Right ventricle myocardium superior (tissue), 1 donor: ENCODE measurements at regions not wholly inside any gene's neighbourhood (a gene's known extent, or its start where the extent isn't known, plus 50 kb on each side); places are given as distances from the start of the nearest gene placed in this dataset.
"Not testable (repeated sequence)": the region's sequence is repeated elsewhere in the genome, so short reads cannot be mapped to it uniquely, and the experiment has no call there.

ENCODE experiments used
- ATAC-seq: fragments of 200-7000 bp; cut with Tn5 transposase; one replicate; pipeline ENCODE4 v1.9.1; 2020; ENCODE audit warnings: mild to moderate bottlenecking; ENCODE audit not compliant: poor library complexity
- DNase-seq: peaks from one replicate; pipeline ENCODE4 v3.0.0-alpha.2; 2020
- intact Hi-C: fragments of 100-400 bp; cut with DNase I; formaldehyde crosslinking; loops from one replicate; pipeline ENCODE4 v1.11.2; 2022
- donor health status: DM: no; HTN: yes; CAD: no; lungs with severe emphysema.

DNA sequence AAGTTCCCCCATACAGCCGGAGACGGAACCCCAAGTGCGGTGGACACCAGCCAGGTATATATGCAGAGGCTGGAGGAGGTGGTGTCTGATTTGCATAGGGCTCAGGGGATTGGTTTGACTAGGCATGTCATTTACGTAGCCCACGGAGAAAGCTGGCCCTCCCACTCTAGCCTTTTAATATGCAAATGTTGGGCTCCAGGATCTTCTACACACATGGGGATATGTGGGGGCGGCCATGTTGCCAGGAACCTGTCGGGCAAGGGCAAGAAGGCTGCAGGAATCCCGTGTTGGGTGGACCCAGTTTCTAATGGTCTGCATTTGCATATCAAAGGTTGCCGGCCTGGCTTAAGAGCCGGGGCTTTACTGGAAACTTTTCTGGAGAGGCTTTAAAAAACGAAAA lies 57.4 kb downstream of the FTHL17 start:
- intact Hi-C loops, DNase-seq, ATAC-seq: not testable (repeated sequence)

DNA sequence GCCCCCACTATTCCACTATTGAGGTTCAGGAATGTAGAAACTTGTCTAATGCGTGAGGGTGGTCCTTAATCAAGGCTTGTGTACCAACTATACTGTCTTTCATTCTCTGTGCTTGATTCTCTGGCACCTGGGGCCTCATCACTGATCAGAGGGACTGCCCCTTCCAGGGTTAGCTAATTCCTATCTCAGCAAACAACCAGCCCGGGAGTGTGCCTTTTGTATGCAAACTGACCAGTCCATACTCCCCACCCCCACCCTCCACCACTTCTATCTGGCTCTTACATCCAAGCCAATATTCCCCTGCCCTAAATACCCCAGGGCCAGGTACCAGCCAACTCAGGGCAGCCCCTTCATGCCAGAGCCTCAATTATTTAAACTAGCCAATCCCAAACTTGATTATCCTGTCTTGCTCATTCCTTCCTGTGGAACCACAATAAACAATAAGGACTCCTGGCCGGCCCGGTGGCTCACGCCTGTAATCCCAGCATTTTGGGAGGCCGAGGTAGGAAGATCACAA lies 59.3 kb downstream of the FTHL17 start:
- DNase-seq = no peak

DNA sequence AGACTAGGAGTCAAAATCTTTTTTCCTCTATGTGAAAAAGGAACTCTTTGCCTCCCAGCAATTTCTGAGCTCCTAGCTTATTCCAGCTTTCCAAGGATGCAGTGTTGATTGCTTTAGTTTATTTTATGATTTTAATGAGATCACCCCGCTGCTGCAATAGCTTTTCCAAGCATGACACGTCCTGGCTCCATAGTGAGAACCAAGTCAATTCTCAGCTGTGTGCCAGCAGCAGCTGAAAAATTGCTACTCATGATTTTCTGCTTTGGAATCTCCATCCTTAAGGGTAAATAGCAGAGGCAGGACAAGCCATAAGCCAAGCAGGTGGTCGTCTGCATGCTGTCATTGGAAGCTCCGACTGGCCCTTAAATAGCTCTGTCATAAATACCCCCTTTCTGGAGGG lies 64.5 kb downstream of the FTHL17 start:
- DNase-seq = no peak
- intact Hi-C loops = no loop called here
- ATAC-seq = no peak

More for the DNA sequence above, 59.3 kb downstream of the FTHL17 start:
- intact Hi-C loops = no loop called here
- ATAC-seq = no peak

DNA sequence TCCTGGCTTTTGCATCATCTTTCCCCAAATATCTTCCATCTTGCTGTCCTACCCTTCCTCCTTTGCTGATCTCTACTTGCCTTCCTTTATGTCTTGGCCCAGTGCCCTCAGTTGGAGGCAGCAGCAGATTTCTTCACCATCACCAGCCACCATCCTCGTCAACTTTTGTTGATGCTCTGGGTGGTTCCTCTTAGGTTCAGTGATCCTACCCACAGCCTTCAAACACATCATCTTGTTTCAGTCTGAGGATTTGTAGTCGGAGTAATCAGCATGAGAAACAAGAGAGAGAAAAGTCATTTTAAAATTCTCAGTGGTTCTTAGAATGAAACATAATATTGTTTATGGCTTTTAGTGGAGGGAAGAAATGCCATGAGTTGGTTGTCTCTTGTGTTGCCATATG lies 65.8 kb downstream of the FTHL17 start:
- ATAC-seq (no peak), DNase-seq (no peak)
- intact Hi-C loops = no loop called here

DNA sequence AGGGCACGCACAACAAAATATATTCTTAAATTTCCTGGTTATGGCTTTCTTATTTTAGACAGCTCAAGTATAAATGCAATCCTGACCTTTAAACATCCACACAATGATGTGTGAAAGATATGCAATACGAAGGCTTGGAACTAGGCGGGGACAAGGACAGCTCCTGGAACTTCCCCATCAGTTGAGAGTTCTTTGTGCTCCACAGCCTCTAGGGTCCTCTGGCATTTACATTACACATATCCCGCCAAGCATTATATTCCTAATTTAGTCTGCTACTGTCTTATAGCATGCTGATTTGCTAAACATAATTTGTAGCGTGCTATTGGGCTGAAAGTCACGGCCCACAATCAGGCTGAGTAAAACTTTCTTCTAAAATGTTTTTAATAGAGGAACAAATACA lies 74.4 kb downstream of the FTHL17 start:
- DNase-seq (no peak), ATAC-seq (no peak)
- intact Hi-C loops = no loop called here

DNA sequence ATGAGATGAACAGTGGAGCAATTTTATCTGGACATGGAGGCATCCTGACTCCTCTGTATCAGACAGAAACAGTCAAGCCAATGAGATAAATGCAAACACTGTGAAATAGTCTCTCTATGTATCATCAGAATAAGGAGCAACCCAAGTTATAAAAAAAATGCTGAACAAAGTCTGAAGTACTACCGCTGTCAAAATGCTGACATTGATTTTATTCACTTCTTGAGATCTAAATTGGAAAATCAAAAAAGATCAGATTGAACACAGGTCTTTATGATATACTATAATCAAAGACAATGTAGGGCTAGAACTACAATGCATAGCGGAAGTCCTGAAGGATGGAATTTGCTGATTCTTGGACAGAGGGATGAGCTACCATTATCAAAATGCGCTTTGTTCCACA lies 76.1 kb downstream of the FTHL17 start:
- DNase-seq = no peak

DNA sequence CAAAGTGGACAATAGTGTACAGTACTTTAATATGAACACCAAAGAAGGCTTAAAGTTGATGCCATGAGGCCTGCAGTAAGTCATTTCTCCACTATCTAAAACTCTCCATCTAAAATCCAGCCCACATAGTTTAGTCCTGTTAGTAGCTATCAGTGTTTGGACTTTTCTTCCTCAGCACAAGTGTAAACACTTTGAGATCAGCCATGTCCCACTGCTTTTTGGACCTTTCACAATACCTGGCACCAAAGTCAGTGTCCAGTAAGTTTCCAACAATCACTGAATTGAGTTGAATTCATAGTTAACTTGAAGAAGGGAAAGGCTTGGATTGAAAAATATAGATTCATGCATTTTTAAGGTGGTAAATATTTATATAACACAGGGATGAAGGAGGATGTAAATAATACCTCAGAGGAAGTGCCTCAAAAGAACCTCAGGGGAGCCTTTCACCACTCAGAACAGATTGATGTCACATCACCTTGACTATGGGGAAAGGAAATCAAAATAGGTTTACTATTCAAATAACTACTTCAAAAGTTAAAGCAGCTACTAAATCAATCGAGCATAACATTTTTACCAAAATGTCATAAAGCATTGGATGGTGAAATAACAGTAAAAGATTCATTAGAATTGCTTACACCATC lies 76.7 kb downstream of the FTHL17 start:
- DNase-seq (no peak), ATAC-seq (no peak)
- intact Hi-C loops = no loop called here

More for the DNA sequence above, 76.1 kb downstream of the FTHL17 start:
- ATAC-seq = no peak
- intact Hi-C loops = no loop called here

DNA sequence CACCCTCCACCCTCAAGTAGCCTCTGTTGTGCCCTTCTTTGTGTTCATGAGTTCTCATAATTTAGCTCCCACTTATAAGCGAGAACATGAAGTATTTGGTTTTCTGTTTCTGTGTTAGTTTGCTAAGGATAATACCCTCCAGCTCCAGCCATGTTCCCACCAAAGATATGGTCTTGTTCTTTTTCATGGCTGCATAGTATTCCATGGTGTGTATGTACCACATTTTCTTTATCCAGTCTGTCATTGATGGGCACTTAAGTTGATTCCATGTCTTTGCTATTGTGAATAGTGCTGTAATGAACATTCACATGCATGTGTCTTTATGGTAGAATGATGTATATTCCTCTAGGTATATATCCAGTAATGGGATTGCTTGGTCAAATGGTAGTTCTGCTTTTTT lies 77.8 kb downstream of the FTHL17 start:
- intact Hi-C loops, DNase-seq, ATAC-seq: not testable (repeated sequence)

DNA sequence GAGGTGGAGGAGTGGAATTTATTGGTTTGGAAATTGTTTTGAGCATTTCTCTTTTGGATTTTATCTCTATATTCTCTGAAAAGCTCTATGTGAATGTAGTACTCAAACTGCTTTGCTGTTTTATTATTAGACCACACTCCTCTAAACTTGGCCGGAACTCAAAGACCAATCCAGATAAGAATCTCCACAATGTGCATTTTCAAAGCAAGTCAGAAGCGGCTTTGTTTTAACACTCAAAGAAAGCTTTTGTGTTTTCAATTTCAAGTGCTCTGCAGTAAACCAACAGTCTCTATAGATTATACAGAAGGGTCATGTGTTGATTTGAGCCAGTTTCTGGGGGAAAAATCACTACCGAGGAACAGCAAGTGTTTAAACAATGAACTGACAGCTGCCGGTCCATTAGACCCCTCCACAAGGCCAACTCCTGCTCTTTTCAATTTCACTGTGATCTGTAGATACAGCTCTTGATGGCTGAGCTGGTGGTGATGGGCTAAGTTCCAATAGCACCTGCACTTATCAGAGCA lies 79.4 kb downstream of the FTHL17 start:
- intact Hi-C loops = no loop called here
- no peak for DNase-seq
- ATAC-seq = no peak

DNA sequence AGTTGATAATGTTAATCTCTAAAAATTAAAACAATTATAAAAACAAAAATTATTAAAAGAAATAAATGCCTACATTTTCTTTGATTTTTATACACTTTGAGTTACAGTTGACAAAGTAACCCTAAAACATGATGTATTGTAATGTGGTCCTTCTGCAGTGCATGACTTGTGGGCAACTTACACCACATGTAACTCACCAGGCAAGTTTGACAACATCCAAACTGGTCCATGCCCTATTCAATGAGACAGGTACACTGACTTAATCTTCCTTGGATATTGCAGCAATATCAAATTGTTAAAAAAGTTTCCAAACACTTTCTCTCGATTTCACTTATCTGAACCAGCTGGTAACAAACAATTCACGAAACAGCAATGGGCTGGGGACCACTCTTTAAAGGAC lies 81.5 kb downstream of the FTHL17 start:
- DNase-seq (no peak), ATAC-seq (no peak)
- intact Hi-C loops = no loop called here

DNA sequence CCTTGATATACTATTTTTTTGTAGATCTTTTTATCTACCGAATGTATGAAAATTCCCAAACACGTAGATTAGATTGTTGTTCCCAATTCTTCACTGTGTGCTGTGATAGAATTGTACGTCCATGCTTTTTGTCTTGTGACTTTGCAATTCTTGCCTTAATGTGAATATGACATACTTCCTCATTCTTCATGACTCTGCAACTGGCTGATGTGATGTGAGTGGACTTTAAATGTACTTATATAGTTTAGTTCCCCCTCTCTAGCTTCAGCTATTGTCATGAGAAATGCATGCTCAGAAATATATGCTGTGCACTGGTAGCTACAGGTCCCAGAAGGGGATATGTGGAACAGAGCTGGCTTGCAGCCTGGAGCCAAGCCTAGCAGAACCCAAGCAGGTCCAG lies 89.4 kb downstream of the FTHL17 start:
- ATAC-seq = no peak
- no peak for DNase-seq
- intact Hi-C loops = no loop called here

DNA sequence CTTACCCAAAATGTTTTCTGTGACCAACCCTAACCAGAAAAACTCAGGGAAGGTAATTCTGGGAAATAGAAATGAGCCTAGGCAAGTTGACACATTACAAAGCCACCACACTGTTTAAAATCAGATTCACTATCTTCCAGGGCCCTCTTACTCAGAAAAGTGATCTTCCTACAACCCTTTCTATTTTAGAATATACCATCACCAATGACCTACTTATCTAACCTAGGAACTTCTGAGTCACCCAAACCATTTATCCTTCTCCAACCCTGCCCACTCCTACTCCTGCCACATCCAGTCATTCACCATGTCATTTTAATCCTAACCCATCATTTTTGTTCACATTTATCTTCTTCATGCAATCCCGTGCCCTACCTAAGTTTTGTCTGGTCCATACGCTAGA lies 89.9 kb downstream of the FTHL17 start:
- DNase-seq (no peak), ATAC-seq (no peak)
- intact Hi-C loops = no loop called here

DNA sequence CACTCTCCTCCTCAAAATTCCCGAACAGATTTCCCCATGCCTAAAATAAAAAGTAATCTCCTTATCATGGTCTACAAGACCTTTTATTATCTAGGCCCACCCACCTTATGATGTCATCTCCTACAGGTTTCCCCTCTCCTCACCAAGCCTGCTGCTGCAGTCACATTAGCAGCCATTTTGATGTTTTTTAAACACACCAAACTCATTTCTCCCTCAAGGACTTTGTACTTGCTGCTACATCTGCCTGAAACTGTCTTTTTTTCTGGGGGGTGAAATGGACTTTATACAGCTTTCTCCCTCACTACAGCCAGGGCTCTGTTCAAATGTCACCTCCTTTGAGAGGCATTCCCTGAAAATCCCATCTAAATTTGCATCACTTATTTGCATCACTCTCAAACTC lies 90.2 kb upstream of the TAB3 start:
- intact Hi-C loops = no loop called here
- no peak for DNase-seq
- no peak for ATAC-seq

DNA sequence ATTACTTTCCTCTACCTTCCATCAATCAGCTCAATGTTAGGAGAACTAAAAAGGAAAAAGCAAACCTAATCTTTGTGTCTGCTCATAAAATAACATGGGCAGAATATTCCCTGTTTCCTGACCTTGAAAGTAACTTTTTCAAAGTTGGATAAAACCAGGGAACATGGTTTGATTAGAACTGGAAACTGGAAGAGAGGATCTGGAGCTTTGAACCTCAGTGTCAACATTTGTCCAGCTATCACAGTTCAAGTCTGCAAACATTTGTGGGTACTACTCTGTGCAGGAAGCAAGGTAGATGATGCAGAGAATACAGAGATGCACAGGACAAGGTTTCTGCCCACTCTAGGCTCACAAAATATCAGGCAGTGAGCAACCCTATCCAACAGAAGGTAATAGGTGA lies 86.4 kb upstream of the TAB3 start:
- ATAC-seq (no peak), DNase-seq (no peak)
- intact Hi-C loops = no loop called here

DNA sequence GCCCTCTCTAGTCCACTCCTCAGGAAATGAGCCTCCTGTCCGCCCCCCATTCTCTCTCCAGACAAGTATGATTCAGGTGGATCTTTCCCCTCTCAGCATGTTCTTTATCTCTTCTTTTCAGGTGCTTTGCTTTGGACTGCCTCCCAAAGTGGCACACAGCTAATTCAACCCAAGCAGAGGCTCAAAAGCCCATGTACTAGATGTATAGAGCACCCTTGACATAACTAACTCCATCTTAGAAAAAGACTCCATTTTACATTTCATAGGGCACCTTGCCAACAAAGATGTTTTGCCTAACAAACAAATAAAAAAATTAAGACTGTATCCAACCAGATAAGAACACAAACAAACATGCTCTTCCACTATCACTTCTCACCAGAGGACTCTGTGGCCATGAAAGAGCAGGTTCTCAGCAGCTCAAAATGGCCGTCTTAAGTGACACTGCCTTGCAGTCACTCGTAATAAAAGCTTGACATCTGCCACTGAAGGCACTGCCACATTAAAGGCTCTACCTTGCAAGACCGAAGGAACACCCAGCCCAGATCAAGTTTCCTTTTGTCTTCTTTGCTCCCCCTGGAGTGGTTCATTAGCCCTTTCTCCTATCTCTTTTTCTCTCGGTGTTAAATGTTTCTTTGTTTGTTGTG lies 84.9 kb upstream of the TAB3 start:
- DNase-seq = no peak
- intact Hi-C loops = no loop called here
- ATAC-seq = no peak

DNA sequence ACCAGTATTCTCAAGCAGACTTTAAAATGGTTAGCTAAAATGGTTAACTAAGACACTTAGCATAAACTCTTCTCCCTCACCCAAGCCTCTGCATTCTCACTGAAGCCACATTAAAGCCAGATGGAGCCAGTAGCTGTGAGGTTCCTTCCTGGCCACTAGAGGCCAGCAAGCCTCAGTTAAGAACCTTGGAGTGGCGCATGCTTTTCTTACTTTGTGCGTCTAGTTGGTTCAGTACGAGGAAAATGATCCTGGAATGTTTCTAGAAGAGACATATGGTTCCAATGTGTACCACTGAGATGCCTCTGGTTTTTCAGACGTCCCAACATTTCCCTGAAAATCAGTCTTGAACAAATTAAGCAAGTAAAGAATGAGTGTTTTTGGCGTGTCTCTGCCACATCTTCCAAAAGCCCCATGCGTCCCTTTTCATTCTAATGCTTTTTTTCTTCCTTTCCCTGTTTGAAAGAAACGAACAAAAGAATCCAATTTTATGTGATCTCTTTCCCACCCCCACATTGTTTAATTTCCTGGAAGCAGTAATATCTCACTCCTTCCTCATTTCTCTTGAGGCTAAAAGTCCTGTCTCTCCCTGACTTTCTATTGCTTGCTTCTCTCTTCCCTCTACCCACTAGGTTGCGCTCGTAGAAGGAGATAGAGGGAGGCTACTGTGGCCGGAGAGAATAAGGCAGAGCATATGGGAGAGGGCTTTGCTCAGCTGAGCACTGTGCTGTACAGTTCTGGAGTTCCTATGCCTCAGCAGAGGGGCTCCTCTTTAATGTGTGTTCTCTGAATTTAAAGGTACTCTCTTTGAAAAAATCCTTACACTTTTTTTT lies 82.9 kb upstream of the TAB3 start:
- intact Hi-C loops = no loop called here
- no peak for DNase-seq
- ATAC-seq = peak; percentile 82

DNA sequence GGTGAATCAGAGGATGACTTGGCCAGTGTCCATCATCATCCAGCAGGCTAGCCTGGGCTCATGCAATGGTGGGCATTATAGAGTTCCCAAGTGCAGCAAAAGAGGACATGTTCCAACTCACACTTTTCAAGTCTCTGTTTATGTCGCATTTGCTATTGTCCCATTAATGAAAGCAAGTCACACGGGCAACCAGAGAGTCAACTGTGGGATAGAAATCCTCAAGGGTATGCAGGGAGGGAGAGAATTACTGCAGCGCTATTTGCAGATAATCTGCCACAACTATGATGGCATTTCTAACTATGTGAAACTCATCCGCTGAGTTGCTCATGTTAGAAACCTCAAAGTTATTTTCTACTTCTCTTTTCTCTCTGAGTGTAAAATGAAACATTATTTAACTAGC lies 78.5 kb upstream of the TAB3 start:
- no peak for DNase-seq
- no peak for ATAC-seq
- intact Hi-C loops = no loop called here

DNA sequence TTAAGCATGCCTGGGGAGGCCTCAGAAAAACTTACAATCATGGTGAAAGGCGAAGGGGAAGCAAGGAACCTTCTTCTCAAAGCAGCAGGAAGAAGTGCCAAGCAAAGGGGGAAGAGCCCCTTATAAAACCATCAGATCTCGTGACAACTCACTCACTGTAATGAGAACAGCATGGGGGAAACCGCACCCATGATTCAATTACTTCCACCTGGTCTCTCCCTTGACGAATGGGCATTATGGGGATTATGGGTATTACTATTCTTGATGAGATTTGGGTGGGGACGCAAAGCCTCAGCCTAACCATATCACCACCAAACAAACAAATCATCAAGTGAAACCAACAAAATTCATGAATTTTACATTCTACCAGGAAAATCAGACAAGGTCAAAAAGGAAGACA lies 76.7 kb upstream of the TAB3 start:
- intact Hi-C loops = no loop called here
- DNase-seq (no peak), ATAC-seq (no peak)

DNA sequence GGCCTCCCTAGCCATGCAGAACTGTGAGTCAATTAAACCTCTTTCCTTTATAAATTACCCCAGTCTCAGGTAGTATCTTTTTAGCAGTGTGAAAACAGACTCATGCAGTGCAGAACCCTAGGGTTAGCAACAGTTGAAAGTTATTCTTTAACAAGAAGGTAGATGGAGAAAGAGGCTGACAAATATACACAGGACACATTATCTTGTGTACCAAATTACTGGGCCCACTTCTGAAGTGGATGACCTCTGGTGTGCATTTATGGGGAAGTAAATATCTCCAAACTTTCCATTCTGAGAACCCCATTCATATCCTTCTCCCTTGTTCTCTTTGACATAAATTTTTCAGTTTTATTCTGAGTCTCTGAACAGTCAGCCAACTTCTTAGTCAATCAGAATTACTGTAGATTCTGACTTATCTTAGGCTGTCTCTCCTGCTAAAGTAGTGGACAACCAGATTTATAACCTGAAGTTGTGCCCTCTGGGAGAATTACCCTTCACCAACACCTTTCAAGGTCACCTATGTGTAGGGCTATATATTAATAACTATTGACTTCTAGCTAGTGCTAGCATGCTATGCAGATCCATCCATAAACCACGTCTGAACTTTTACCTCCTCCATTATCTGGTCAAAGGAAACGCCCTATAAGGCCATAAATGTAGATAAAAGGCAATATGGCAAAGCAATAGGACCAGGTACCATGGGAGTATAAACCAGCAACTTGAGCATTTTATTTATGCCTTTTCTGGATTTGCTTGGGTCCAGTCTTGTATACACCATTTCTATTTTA lies 72.5 kb upstream of the TAB3 start:
- DNase-seq = no peak
- no peak for ATAC-seq
- intact Hi-C loops = no loop called here
